ENCODE measurements at regions not wholly inside any gene's neighbourhood (a gene's known extent, or its start where the extent isn't known, plus 50 kb on each side); places are given as distances from the start of the nearest gene placed in this dataset.

DNA sequence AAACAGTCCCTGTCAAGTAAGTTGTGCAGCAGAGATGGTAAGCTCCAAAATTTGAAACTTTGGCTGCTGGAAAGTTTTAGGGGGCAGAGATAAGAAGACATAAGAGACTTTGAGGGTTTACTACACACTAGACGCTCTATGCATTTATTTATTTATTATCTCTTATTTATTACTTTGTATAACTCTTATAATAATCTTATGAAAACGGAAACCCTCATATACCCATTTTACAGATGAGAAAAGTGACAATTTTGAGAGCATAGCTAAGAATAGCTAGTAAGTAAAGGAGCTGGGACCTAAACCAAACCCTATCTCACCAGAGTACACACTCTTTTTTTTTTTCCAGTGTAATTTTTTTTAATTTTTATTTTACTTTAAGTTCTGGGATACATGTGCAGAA is 112.8 kb upstream of the PKDCC start:
- TF ChIP-seq, protein P1, sequence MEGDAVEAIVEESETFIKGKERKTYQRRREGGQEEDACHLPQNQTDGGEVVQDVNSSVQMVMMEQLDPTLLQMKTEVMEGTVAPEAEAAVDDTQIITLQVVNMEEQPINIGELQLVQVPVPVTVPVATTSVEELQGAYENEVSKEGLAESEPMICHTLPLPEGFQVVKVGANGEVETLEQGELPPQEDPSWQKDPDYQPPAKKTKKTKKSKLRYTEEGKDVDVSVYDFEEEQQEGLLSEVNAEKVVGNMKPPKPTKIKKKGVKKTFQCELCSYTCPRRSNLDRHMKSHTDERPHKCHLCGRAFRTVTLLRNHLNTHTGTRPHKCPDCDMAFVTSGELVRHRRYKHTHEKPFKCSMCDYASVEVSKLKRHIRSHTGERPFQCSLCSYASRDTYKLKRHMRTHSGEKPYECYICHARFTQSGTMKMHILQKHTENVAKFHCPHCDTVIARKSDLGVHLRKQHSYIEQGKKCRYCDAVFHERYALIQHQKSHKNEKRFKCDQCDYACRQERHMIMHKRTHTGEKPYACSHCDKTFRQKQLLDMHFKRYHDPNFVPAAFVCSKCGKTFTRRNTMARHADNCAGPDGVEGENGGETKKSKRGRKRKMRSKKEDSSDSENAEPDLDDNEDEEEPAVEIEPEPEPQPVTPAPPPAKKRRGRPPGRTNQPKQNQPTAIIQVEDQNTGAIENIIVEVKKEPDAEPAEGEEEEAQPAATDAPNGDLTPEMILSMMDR (IDR thresholded peaks at IDR 0.05): no peak

DNA sequence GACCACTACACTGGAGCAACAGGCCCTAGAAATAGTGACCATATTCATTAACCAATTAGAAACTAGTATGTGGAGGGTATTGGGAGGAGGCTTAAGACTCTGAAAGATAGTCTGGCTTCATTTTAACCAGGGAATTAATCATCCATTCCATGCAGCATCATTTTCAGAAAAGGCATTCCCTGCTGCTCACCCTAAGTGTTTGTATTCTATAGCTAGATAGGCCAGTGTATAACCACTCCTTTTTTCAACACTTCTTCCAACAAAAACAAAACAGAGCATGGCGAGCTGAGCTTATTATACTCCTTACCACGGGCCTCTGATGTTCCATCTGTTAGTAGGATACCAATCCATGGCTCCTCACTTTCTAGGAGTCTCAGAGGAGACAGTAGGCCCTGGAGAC is 112.0 kb upstream of the PKDCC start:
- no peak for DNase-seq
- no peak overlapping the region for H3K27ac Mint-ChIP-seq
- no peaks in the 10 kb centered on the region for H3K9me3 Mint-ChIP-seq
- no peaks in the 10 kb centered on the region for H3K36me3 Mint-ChIP-seq (ENCODE audit: low read depth)
- peaks cover 25% of the 10 kb centered on the region for H3K27me3 Mint-ChIP-seq (ENCODE audit: insufficient read depth)
- no peak overlapping the region for H3K4me3 Mint-ChIP-seq
- TF ChIP-seq, protein P1 (IDR thresholded peaks at IDR 0.05): no peak
- peaks cover 23% of the 10 kb centered on the region for H3K4me1 Mint-ChIP-seq (ENCODE audit: low read depth)

More for the DNA sequence above, 112.8 kb upstream of the PKDCC start:
- Mint-ChIP-seq H3K27me3 (ENCODE audit: insufficient read depth) (peaks cover 24% of the 10 kb centered on the region), H3K4me3 (no peak overlapping the region), H3K9me3 (no peaks in the 10 kb centered on the region), H3K27ac (no peak overlapping the region), H3K4me1 (ENCODE audit: low read depth) (peaks cover 23% of the 10 kb centered on the region), H3K36me3 (ENCODE audit: low read depth) (no peaks in the 10 kb centered on the region)
- no peak for DNase-seq

DNA sequence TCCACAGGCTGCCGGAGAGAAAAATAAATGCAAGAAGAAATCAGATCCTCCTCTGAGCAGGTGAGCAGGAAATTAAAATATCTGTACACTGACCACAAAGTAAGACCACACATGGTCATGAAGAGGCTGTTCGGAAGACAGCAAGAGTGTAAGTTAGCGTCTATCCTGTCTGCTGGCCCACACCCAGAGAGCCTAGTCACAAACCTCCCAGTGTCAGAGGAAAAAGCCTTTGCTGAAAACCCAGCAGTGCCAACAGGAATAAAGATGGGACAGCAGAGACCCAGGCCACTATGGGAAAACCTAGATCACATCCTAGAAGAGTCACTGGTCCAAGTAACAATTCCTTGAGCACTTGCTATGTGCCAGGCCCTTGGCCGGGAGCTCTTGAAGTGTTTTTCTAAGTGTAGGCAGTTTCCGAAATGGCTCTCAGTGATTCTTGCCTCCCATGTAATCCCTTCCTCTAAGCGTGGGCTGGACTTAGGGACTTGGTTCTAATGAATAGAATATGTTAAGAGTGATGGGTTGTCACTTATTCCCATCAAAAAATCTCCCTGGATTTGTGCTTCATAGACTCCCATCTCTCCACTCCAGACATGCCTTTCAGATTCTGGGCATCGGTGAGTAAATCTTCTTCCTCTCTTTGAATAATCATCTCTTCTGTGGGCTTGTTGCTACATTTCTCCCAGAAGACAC is 110.9 kb upstream of the PKDCC start:
- no peak for DNase-seq
- TF ChIP-seq, protein P1 (IDR thresholded peaks at IDR 0.05): no peak
- no peak overlapping the region for H3K4me3 Mint-ChIP-seq
- H3K27ac Mint-ChIP-seq: no peak overlapping the region
- peaks cover 19% of the 10 kb centered on the region for H3K4me1 Mint-ChIP-seq (ENCODE audit: low read depth)
- peaks cover 20% of the 10 kb centered on the region for H3K27me3 Mint-ChIP-seq (ENCODE audit: insufficient read depth)
- no peaks in the 10 kb centered on the region for H3K36me3 Mint-ChIP-seq (ENCODE audit: low read depth)
- no peaks in the 10 kb centered on the region for H3K9me3 Mint-ChIP-seq

DNA sequence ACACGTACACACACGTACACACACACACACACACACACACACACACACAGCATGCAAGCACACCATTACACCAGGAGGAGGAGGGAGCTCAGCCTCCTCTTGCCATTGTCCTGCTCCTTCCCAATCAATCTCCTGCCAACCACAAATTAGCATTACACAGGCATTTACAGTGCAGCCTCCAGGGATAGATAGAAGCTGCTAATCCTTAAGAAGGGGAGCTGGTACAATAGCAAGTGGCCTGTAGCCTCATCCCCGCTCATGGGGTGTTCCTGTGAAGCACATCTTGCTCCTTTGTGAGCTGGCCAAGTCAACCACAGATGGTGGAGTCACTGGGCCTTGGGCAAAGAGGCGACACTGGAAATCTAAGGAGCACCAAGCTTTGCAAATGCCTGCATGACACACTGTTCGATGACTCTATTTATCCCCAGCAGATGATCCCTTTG is 110.3 kb upstream of the PKDCC start:
- no peaks in the 10 kb centered on the region for H3K36me3 Mint-ChIP-seq (ENCODE audit: low read depth)
- H3K27ac Mint-ChIP-seq: no peak overlapping the region
- H3K4me3 Mint-ChIP-seq: no peak overlapping the region
- DNase-seq: no peak
- H3K27me3 Mint-ChIP-seq (ENCODE audit: insufficient read depth): peaks cover 20% of the 10 kb centered on the region
- no peaks in the 10 kb centered on the region for H3K9me3 Mint-ChIP-seq
- TF ChIP-seq, protein P1 (IDR thresholded peaks at IDR 0.05): no peak
- peaks cover 15% of the 10 kb centered on the region for H3K4me1 Mint-ChIP-seq (ENCODE audit: low read depth)

DNA sequence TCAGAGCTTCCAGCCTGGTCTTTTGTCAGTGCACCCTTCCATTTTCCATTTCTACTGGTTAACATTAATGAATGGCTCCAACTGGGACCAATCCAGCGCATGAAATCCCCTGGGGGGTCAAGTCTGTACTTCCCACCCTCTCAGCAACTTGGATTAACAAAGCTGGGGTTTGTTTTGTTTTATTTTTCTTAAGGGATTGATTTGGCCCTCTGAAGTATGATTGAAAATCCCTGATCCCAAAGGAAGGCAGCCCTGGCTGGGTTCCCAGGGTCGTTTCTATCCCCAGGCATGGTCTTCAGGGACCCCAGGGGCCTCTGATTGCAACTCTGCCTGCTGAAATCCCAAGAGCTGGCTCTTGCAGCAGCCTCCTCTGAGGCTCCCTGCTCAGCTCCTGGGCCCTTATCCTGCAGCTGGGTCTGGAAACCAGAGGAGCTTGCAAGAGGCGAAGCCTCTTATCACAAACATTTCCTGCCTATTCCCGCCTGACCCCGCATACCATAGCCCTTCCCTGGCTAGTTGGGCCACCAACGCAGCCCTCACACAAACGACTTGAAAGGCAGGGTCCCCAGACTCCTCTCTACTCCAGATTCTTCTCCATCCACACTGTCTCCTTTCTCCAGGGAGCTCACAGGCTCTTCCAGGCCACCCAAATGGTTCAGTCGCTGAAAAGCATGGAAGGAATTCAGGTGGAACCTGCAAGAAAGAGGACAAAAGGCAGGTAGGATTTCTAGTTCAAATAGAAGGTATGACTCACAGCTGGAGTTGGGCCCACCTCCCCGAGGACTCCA is 109.7 kb upstream of the PKDCC start:
- DNase-seq: no peak
- Mint-ChIP-seq H3K4me3 (no peak overlapping the region), H3K27me3 (ENCODE audit: insufficient read depth) (peaks cover 20% of the 10 kb centered on the region), H3K9me3 (no peaks in the 10 kb centered on the region), H3K36me3 (ENCODE audit: low read depth) (no peaks in the 10 kb centered on the region), H3K4me1 (ENCODE audit: low read depth) (peaks cover 15% of the 10 kb centered on the region), H3K27ac (no peak overlapping the region)
- TF ChIP-seq, protein P1 (IDR thresholded peaks at IDR 0.05): no peak

Measured in HFFc6 (cell line).